Upper lobe of left lung (tissue), 4 donors: ENCODE measurements at regions not wholly inside any gene's neighbourhood (a gene's known extent, or its start where the extent isn't known, plus 50 kb on each side); places are given as distances from the start of the nearest gene placed in this dataset.

ENCODE experiments used
- CTCF ChIP-seq, 6 experiments: fragments of 450-650 bp in 4 of 6; fragments of 200-600 bp in 2 of 6; sonication (generic) in 2 of 6; IDR thresholded peaks; one replicate each; pipeline ENCODE4 v1.5.1; 2016 to 2019; ENCODE audit warnings: antibody characterized with exemption in 6 of 6
- EP300 ChIP-seq, 4 donors: sonication (generic); formaldehyde crosslinking; IDR thresholded peaks; one replicate each; pipeline ENCODE4 v1.5.1; 2017; ENCODE audit warnings: antibody characterized with exemption in 4 of 4, control low read depth in 2 of 4
- POLR2AphosphoS5 ChIP-seq, 2 donors: sonication (generic); formaldehyde crosslinking; IDR thresholded peaks; one replicate each; pipeline ENCODE4 v1.5.1; 2017; ENCODE audit warnings: antibody characterized with exemption in 2 of 2

- TF ChIP-seq POLR2AphosphoS5 (IDR thresholded peaks at IDR 0.05) (no peak), CTCF (IDR thresholded peaks at IDR 0.05) (no peak), EP300 (IDR thresholded peaks at IDR 0.05) (no peak)
Measured at GRCh38 chr13:90806016-90806615, 541.4 kb upstream of the MIR17HG start.
